PC-3 (cell line): ENCODE measurements at regions not wholly inside any gene's neighbourhood (a gene's known extent, or its start where the extent isn't known, plus 50 kb on each side); places are given as distances from the start of the nearest gene placed in this dataset.
"Not testable (repeated sequence)": the region's sequence is repeated elsewhere in the genome, so short reads cannot be mapped to it uniquely, and the experiment has no call there.

Experiments used
- ATAC-seq: fragments of 200-7000 bp; cut with Tn5 transposase; 2 replicates; pipeline ENCODE4 v1.9.1; 2020; ENCODE audit warnings: mild to moderate bottlenecking, moderate library complexity
- BruUV-seq: library from RNA; stranded (reverse); fragments of 400-500 nt; replicated peaks from 2 replicates; lab custom pipeline; 2021; lab: Mats Ljungman, UMichigan
- CTCF ChIA-PET: fragments of 300-600 bp; sonication (Branson Sonifier 250); formaldehyde crosslinking; loops from one replicate; lab custom pipeline; 2022; ENCODE audit warnings: antibody characterized with exemption; lab: Charles Lee
- POLR2A ChIA-PET: fragments of 300-600 bp; sonication (Branson Sonifier 250); formaldehyde crosslinking; loops from one replicate; lab custom pipeline; 2022; ENCODE audit warnings: antibody characterized with exemption; ENCODE audit not compliant: unreplicated experiment; lab: Charles Lee
- DNase-seq: peaks from one replicate; pipeline ENCODE4 v3.0.0-alpha.2; 2015
- H2AFZ ChIP-seq: fragments of 300-600 bp; sonication (generic); 2 replicates; pipeline ENCODE4 v1.6.0; 2016; ENCODE audit warnings: antibody characterized with exemption, low read length
- H3F3A ChIP-seq: fragments of 300-600 bp; sonication (generic); one replicate; pipeline ENCODE4 v1.6.0; 2017; ENCODE audit warnings: antibody characterized with exemption, low read length, control low read depth, mild to moderate bottlenecking; ENCODE audit not compliant: unreplicated experiment
- H3K27ac ChIP-seq: fragments of 300-600 bp; sonication (generic); 2 replicates; pipeline ENCODE4 v1.5.1; 2016; ENCODE audit warnings: mild to moderate bottlenecking, low read length
- H3K27me3 ChIP-seq: fragments of 300-600 bp; sonication (generic); 2 replicates; pipeline ENCODE4 v1.6.1; 2016; ENCODE audit warnings: low read length, mixed read lengths
- H3K36me3 ChIP-seq: fragments of 300-600 bp; sonication (generic); 2 replicates; pipeline ENCODE4 v1.6.1; 2016; ENCODE audit warnings: low read depth, mixed run types, low read length, mixed read lengths
- H3K4me1 ChIP-seq: fragments of 300-600 bp; sonication (generic); 2 replicates; pipeline ENCODE4 v1.5.1; 2016; ENCODE audit warnings: low read length; ENCODE audit not compliant: insufficient read depth
- H3K4me2 ChIP-seq: fragments of 300-600 bp; sonication (generic); 2 replicates; pipeline ENCODE4 v1.6.0; 2016; ENCODE audit warnings: low read length
- H3K4me3 ChIP-seq: fragments of 300-600 bp; sonication (generic); 2 replicates; pipeline ENCODE4 v1.5.1; 2016; ENCODE audit warnings: mild to moderate bottlenecking, low read length, mixed read lengths
- H3K79me2 ChIP-seq: fragments of 300-600 bp; sonication (generic); 2 replicates; pipeline ENCODE4 v1.6.1; 2017; ENCODE audit warnings: low read length, mixed read lengths
- H3K9ac ChIP-seq: fragments of 300-600 bp; sonication (generic); 2 replicates; pipeline ENCODE4 v1.6.0; 2016; ENCODE audit warnings: mild to moderate bottlenecking, low read length
- H3K9me2 ChIP-seq: fragments of 300-600 bp; sonication (generic); replicated peaks from 2 replicates; pipeline ENCODE4 v1.6.1; 2016; ENCODE audit warnings: mixed run types, low read length, mixed read lengths
- H3K9me3 ChIP-seq: fragments of 300-600 bp; sonication (generic); 2 replicates; pipeline ENCODE4 v1.6.1; 2016; ENCODE audit warnings: low read length, mixed read lengths
- H4K20me1 ChIP-seq: fragments of 300-600 bp; sonication (generic); 2 replicates; pipeline ENCODE4 v1.6.1; 2016; ENCODE audit warnings: low read length, mixed read lengths
- CTCF ChIP-seq: fragments of 300-600 bp; sonication (generic); conservative IDR thresholded peaks from 2 replicates; pipeline ENCODE4 v1.5.1; 2017; ENCODE audit warnings: antibody characterized with exemption, low read depth, mild to moderate bottlenecking, low read length
- EZH2 ChIP-seq: fragments of 300-600 bp; sonication (generic); IDR thresholded peaks from one replicate; pipeline ENCODE4 v1.6.1; 2017; ENCODE audit warnings: antibody characterized with exemption, mild to moderate bottlenecking, low read length; ENCODE audit not compliant: unreplicated experiment
- EZH2phosphoT487 ChIP-seq: fragments of 300-600 bp; sonication (generic); IDR thresholded peaks from 2 replicates; pipeline ENCODE4 v1.6.1; 2018; ENCODE audit warnings: mild to moderate bottlenecking, antibody characterized with exemption, low read length, borderline replicate concordance
- intact Hi-C: fragments of 100-400 bp; cut with micrococcal nuclease; formaldehyde crosslinking; loops from 2 replicates; pipeline ENCODE4 v1.9.0; 2023

- no peak for TF ChIP-seq EZH2
- TF ChIP-seq CTCF: no peak
- TF ChIP-seq EZH2phosphoT487: no peak
- H3K4me1 ChIP-seq: no peaks in the 10 kb centered on the region
- no peak overlapping the region for H3K4me3 ChIP-seq
- no peaks in the 10 kb centered on the region for H3K27me3 ChIP-seq
- H3F3A ChIP-seq: no peaks in the 10 kb centered on the region
- no peak overlapping the region for H3K4me2 ChIP-seq
- no peak overlapping the region for H2AFZ ChIP-seq
- CTCF ChIA-PET: no interaction called here
- H3K79me2 ChIP-seq: no peaks in the 10 kb centered on the region
- no peak for ATAC-seq
- no peak overlapping the region for H3K27ac ChIP-seq
- DNase-seq: no peak
- H3K36me3 ChIP-seq: no peaks in the 10 kb centered on the region
- no TSS peak for BruUV-seq
- no peak overlapping the region for H3K9ac ChIP-seq
- POLR2A ChIA-PET: no interaction called here
- H3K9me3 ChIP-seq: no peaks in the 10 kb centered on the region
- intact Hi-C loops: no loop called here
- H3K9me2 ChIP-seq: no peaks in the 10 kb centered on the region
- H4K20me1 ChIP-seq: no peaks in the 10 kb centered on the region
Observed at GRCh38 chr9:93750045-93750444, 173.7 kb downstream of the PHF2 start.

- H3K4me2 ChIP-seq, intact Hi-C loops, H3K4me1 ChIP-seq, H3K9me3 ChIP-seq, H3K27me3 ChIP-seq, H2AFZ ChIP-seq, ATAC-seq, H4K20me1 ChIP-seq, H3K4me3 ChIP-seq, H3F3A ChIP-seq, H3K27ac ChIP-seq, H3K36me3 ChIP-seq, CTCF ChIA-PET, BruUV-seq, H3K79me2 ChIP-seq, H3K9me2 ChIP-seq, POLR2A ChIA-PET, H3K9ac ChIP-seq, DNase-seq: not testable (repeated sequence)
Observed at GRCh38 chr9:93748827-93749226, 172.4 kb downstream of the PHF2 start.

GRCh38 chr9:93731963-93732362 is 155.6 kb downstream of the PHF2 start:
- H3K4me3 ChIP-seq: no peak overlapping the region
- BruUV-seq: no TSS peak
- intact Hi-C loops: no loop called here

More at GRCh38 chr9:93731963-93732362, 155.6 kb downstream of the PHF2 start:
- Histone ChIP-seq H3K9me2 (no peaks in the 10 kb centered on the region), H3K27me3 (peaks cover 37% of the 10 kb centered on the region), H3K9me3 (0 out of 2 replicates have a peak, but pooled peaks cover 4% of the 10 kb centered on the region), H2AFZ (no peak overlapping the region), H4K20me1 (no peaks in the 10 kb centered on the region), H3K4me1 (no peaks in the 10 kb centered on the region), H3K36me3 (no peaks in the 10 kb centered on the region), H3K79me2 (no peaks in the 10 kb centered on the region), H3K27ac (no peak overlapping the region), H3F3A (no peaks in the 10 kb centered on the region), H3K4me2 (no peak overlapping the region), H3K9ac (no peak overlapping the region)
- DNase-seq (no peak), ATAC-seq (no peak)
- ChIA-PET CTCF (no interaction called here), POLR2A (no interaction called here)
- TF ChIP-seq EZH2 (no peak), EZH2phosphoT487 (no peak), CTCF (no peak)
